OCI-LY3 (cell line): ENCODE measurements at regions not wholly inside any gene's neighbourhood (a gene's known extent, or its start where the extent isn't known, plus 50 kb on each side); places are given as distances from the start of the nearest gene placed in this dataset.
"Not testable (repeated sequence)": the region's sequence is repeated elsewhere in the genome, so short reads cannot be mapped to it uniquely, and the experiment has no call there.

ENCODE experiments used
- H2AFZ ChIP-seq: fragments of 200-600, 300-600 bp; shearing (Covaris generic); 2 replicates; pipeline ENCODE4 v1.6.0; 2014; ENCODE audit warnings: antibody characterized with exemption, low read depth, low read length
- H3K27ac ChIP-seq: fragments of 200-600, 300-600 bp; sonication (generic); 2 replicates; pipeline ENCODE4 v1.5.1; 2014; ENCODE audit warnings: mild to moderate bottlenecking, low read length, moderate library complexity, mixed read lengths
- H3K27me3 ChIP-seq: fragments of 200-600, 300-600 bp; sonication (generic); 2 replicates; pipeline ENCODE4 v1.6.1; 2014; ENCODE audit warnings: low read depth, low read length, mixed read lengths
- H3K36me3 ChIP-seq: fragments of 200-600, 300-600 bp; sonication (generic); replicated peaks from 2 replicates; pipeline ENCODE3; 2014; ENCODE audit warnings: low read depth, low read length, mixed read lengths
- H3K4me1 ChIP-seq: fragments of 300-600, 200-600 bp; sonication (generic); 2 replicates; pipeline ENCODE4 v1.6.1; 2014; ENCODE audit warnings: low read length, mixed read lengths
- H3K4me2 ChIP-seq: fragments of 200-600, 300-600 bp; sonication (generic); 2 replicates; pipeline ENCODE4 v1.6.1; 2014; ENCODE audit warnings: low read length, mixed read lengths
- H3K4me3 ChIP-seq: fragments of 300-600, 200-600 bp; sonication (generic); 2 replicates; pipeline ENCODE4 v1.5.1; 2014; ENCODE audit warnings: antibody characterized with exemption, mild to moderate bottlenecking, low read length, moderate library complexity
- H3K79me2 ChIP-seq: fragments of 300-600, 200-600 bp; shearing (Covaris generic); 2 replicates; pipeline ENCODE4 v1.6.1; 2014; ENCODE audit warnings: mild to moderate bottlenecking, low read length, mixed read lengths
- H3K9ac ChIP-seq: fragments of 300-600, 200-600 bp; shearing (Covaris generic); 2 replicates; pipeline ENCODE4 v1.6.0; 2014; ENCODE audit warnings: mild to moderate bottlenecking, low read length, moderate library complexity
- H3K9me3 ChIP-seq: fragments of 200-600, 300-600 bp; shearing (Covaris generic); 2 replicates; pipeline ENCODE4 v1.6.1; 2014; ENCODE audit warnings: low read length, mixed read lengths; ENCODE audit not compliant: insufficient read depth
- H4K20me1 ChIP-seq: fragments of 200-600, 300-600 bp; sonication (generic); 2 replicates; pipeline ENCODE4 v1.6.1; 2016; ENCODE audit warnings: low read length, mixed read lengths; ENCODE audit not compliant: insufficient read depth
- CTCF ChIP-seq: fragments of 200-600, 300-600 bp; sonication (generic); IDR thresholded peaks from 2 replicates; pipeline ENCODE4 v1.5.1; 2014; ENCODE audit warnings: antibody characterized with exemption, low read length, low read depth
- EZH2phosphoT487 ChIP-seq: fragments of 200-600 bp; shearing (Covaris generic); IDR thresholded peaks from 2 replicates; pipeline ENCODE4 v1.6.1; 2018; ENCODE audit warnings: antibody characterized with exemption, mixed run types, low read depth

GRCh38 chr10:2885288-2886278, 181.8 kb upstream of the PFKP start:
- Histone ChIP-seq H3K4me1 (no peaks in the 10 kb centered on the region), H3K27ac (no peak overlapping the region), H3K9me3 (no peaks in the 10 kb centered on the region), H2AFZ (no peak overlapping the region), H3K27me3 (peaks cover 7% of the 10 kb centered on the region; the same call in 1 of the 2 replicates), H3K4me3 (no peak overlapping the region), H3K9ac (no peak overlapping the region), H3K79me2 (no peaks in the 10 kb centered on the region), H3K36me3 (no peaks in the 10 kb centered on the region), H4K20me1 (no peaks in the 10 kb centered on the region), H3K4me2 (no peak overlapping the region)
- no peak for TF ChIP-seq EZH2phosphoT487
- TF ChIP-seq CTCF, result no peak

- not testable (repeated sequence) for H3K9ac ChIP-seq, H3K4me3 ChIP-seq, H3K36me3 ChIP-seq, H2AFZ ChIP-seq, H3K4me2 ChIP-seq, H3K9me3 ChIP-seq, H3K27me3 ChIP-seq, H3K4me1 ChIP-seq, H4K20me1 ChIP-seq, H3K79me2 ChIP-seq, H3K27ac ChIP-seq
These were observed 183.3 kb upstream of the PFKP start for GRCh38 chr10:2883983-2884540.

- H2AFZ ChIP-seq, result no peak overlapping the region
- H4K20me1 ChIP-seq, result no peaks in the 10 kb centered on the region
- no peak for TF ChIP-seq CTCF
- TF ChIP-seq EZH2phosphoT487, result no peak
- H3K4me2 ChIP-seq, result no peak overlapping the region
- no peak overlapping the region for H3K9ac ChIP-seq
- peaks cover 7% of the 10 kb centered on the region; the same call in 1 of the 2 replicates for H3K27me3 ChIP-seq
- no peak overlapping the region for H3K4me3 ChIP-seq
- no peaks in the 10 kb centered on the region for H3K9me3 ChIP-seq
- H3K27ac ChIP-seq, result no peak overlapping the region
- H3K36me3 ChIP-seq, result no peaks in the 10 kb centered on the region
- H3K4me1 ChIP-seq, result no peaks in the 10 kb centered on the region
- no peaks in the 10 kb centered on the region for H3K79me2 ChIP-seq
These were observed 184.1 kb upstream of the PFKP start for GRCh38 chr10:2883238-2883637.

- Histone ChIP-seq H3K9ac (no peak overlapping the region), H3K79me2 (no peaks in the 10 kb centered on the region), H2AFZ (no peak overlapping the region), H3K4me3 (no peak overlapping the region), H3K9me3 (no peaks in the 10 kb centered on the region), H3K4me2 (no peak overlapping the region), H3K27ac (no peak overlapping the region), H3K4me1 (no peaks in the 10 kb centered on the region), H4K20me1 (no peaks in the 10 kb centered on the region), H3K27me3 (peaks cover 7% of the 10 kb centered on the region; the same call in 1 of the 2 replicates), H3K36me3 (no peaks in the 10 kb centered on the region)
- no peak for TF ChIP-seq CTCF
- TF ChIP-seq EZH2phosphoT487, result no peak
These were observed 184.7 kb upstream of the PFKP start for GRCh38 chr10:2882628-2883027.
